ENCODE measurements at regions not wholly inside any gene's neighbourhood (a gene's known extent, or its start where the extent isn't known, plus 50 kb on each side); places are given as distances from the start of the nearest gene placed in this dataset.

DNA sequence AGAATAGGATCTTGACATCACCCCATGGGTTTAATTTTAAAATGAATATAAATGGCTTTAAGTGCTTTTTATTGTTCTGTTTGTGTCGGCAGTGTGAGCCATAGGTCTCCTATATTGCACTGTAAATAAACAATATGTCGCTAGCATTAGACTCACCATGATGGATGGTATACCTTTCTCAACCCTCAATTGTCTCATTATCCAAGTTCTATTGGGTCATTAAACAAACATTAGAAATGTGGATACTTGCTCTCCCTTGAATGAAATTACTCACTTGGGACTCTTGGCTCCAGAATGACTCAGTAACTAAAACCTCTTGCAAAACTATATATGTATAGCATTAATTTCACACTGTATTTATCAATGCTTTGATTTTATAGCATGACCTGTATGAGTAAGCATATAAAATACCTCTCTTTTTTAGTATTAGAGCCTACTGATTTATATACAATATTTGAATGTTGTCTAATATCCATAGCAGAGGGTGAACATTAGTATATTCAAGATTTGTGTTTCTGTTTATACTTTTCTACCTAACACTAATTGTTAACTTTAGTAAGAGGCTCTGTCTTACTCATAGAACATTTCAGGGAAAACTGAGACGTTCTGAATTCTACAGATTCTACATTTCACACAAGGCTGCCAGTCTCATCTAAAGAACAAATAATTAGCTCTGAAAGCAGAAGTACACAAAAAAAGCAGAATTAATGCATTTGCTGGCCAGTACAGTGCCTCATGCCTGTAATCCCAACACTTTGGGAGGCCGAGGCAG is 303.8 kb upstream of the PRR16 start:
- TF ChIP-seq POLR2A (IDR thresholded peaks at IDR 0.05) = no peak
- TF ChIP-seq, protein P1, sequence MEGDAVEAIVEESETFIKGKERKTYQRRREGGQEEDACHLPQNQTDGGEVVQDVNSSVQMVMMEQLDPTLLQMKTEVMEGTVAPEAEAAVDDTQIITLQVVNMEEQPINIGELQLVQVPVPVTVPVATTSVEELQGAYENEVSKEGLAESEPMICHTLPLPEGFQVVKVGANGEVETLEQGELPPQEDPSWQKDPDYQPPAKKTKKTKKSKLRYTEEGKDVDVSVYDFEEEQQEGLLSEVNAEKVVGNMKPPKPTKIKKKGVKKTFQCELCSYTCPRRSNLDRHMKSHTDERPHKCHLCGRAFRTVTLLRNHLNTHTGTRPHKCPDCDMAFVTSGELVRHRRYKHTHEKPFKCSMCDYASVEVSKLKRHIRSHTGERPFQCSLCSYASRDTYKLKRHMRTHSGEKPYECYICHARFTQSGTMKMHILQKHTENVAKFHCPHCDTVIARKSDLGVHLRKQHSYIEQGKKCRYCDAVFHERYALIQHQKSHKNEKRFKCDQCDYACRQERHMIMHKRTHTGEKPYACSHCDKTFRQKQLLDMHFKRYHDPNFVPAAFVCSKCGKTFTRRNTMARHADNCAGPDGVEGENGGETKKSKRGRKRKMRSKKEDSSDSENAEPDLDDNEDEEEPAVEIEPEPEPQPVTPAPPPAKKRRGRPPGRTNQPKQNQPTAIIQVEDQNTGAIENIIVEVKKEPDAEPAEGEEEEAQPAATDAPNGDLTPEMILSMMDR (IDR thresholded peaks at IDR 0.05) = no peak
